WTC11 (cell line): ENCODE measurements at regions not wholly inside any gene's neighbourhood (a gene's known extent, or its start where the extent isn't known, plus 50 kb on each side); places are given as distances from the start of the nearest gene placed in this dataset.

ENCODE experiments used
- CBFB ChIP-seq: sonication (generic); formaldehyde crosslinking; IDR thresholded peaks from 2 replicates; pipeline ENCODE4 v1.8.1; 2022; ENCODE audit warnings: mild to moderate bottlenecking, low read depth, missing genetic modification reagents
- ELF4 ChIP-seq: sonication (generic); formaldehyde crosslinking; IDR thresholded peaks from 2 replicates; pipeline ENCODE4 v1.8.1; 2022; ENCODE audit warnings: low read depth, mild to moderate bottlenecking, moderate library complexity, missing genetic modification reagents
- HMGXB4 ChIP-seq: sonication (generic); formaldehyde crosslinking; IDR thresholded peaks from 2 replicates; pipeline ENCODE4 v1.8.1; 2023; ENCODE audit warnings: mild to moderate bottlenecking, moderate library complexity, missing genetic modification reagents
- NR3C1 ChIP-seq: sonication (generic); formaldehyde crosslinking; conservative IDR thresholded peaks from 2 replicates; pipeline ENCODE4 v1.8.1; 2023; ENCODE audit warnings: low read depth, mild to moderate bottlenecking, missing genetic modification reagents
- ZMAT4 ChIP-seq: fragments of 250-450 bp; sonication (Bioruptor Pico); IDR thresholded peaks from 2 replicates; pipeline ENCODE4 v1.9.0; 2021; ENCODE audit warnings: mild to moderate bottlenecking
- ZNF121 ChIP-seq: sonication (generic); formaldehyde crosslinking; IDR thresholded peaks from 2 replicates; pipeline ENCODE4 v1.8.0; 2023; ENCODE audit warnings: missing genetic modification reagents
- TF ChIP-seq, protein P1 (sequence below): fragments of 200-600 bp; IDR thresholded peaks from 2 replicates; pipeline ENCODE4 v1.8.0; 2022; ENCODE audit warnings: antibody characterized with exemption
- TF ChIP-seq, protein P2 (sequence below): sonication (generic); formaldehyde crosslinking; IDR thresholded peaks from 2 replicates; pipeline ENCODE4 v1.8.1; 2022; ENCODE audit warnings: missing genetic modification reagents, borderline replicate concordance

DNA sequence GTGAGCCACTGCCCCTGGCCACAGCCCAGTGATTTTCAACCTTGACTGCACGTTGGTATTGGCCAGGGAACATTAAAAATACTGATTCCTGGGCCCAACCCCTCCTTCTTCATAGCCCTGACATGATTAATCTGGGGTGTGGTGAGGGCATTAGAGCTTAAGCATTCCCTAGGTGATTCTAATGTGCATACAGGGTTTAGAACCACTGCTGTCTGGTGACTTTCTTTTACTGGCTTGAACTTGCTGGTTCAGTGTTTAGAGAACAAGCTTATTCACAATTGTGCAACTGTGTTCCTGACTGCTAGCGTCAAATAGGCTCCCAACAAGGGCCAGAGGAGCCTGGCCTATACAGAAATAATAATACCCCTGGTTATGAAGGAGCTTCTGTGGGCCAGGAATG, 488.8 kb upstream of the CCDC196 start:
- TF ChIP-seq CBFB (CRISPR knock-in tag) (no peak), NR3C1 (CRISPR knock-in tag) (no peak), HMGXB4 (CRISPR knock-in tag) (no peak), ELF4 (CRISPR knock-in tag) (no peak), ZNF121 (CRISPR knock-in tag) (no peak), ZMAT4 (CRISPR knock-in tag) (no peak)
- TF ChIP-seq, protein P1, sequence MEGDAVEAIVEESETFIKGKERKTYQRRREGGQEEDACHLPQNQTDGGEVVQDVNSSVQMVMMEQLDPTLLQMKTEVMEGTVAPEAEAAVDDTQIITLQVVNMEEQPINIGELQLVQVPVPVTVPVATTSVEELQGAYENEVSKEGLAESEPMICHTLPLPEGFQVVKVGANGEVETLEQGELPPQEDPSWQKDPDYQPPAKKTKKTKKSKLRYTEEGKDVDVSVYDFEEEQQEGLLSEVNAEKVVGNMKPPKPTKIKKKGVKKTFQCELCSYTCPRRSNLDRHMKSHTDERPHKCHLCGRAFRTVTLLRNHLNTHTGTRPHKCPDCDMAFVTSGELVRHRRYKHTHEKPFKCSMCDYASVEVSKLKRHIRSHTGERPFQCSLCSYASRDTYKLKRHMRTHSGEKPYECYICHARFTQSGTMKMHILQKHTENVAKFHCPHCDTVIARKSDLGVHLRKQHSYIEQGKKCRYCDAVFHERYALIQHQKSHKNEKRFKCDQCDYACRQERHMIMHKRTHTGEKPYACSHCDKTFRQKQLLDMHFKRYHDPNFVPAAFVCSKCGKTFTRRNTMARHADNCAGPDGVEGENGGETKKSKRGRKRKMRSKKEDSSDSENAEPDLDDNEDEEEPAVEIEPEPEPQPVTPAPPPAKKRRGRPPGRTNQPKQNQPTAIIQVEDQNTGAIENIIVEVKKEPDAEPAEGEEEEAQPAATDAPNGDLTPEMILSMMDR: no peak
- TF ChIP-seq, protein P2, sequence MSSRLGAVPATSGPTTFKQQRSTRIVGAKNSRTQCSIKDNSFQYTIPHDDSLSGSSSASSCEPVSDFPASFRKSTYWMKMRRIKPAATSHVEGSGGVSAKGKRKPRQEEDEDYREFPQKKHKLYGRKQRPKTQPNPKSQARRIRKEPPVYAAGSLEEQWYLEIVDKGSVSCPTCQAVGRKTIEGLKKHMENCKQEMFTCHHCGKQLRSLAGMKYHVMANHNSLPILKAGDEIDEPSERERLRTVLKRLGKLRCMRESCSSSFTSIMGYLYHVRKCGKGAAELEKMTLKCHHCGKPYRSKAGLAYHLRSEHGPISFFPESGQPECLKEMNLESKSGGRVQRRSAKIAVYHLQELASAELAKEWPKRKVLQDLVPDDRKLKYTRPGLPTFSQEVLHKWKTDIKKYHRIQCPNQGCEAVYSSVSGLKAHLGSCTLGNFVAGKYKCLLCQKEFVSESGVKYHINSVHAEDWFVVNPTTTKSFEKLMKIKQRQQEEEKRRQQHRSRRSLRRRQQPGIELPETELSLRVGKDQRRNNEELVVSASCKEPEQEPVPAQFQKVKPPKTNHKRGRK (CRISPR knock-in tag): no peak
